HEK293 (cell line): ENCODE measurements at regions not wholly inside any gene's neighbourhood (a gene's known extent, or its start where the extent isn't known, plus 50 kb on each side); places are given as distances from the start of the nearest gene placed in this dataset.
A peak's percentile ranks its signal among the peaks of the same experiment; 100 is the strongest.

Source experiments
- CTCF ChIA-PET: fragments of 350-600 bp; formaldehyde crosslinking; extraction: SDS; loops from one replicate; lab custom pipeline; 2021; ENCODE audit warnings: antibody characterized with exemption; lab: Yijun Ruan, JAX
- POLR2A ChIA-PET: fragments of 300-600 bp; formaldehyde crosslinking; extraction: SDS; loops from one replicate; lab custom pipeline; 2020; ENCODE audit warnings: antibody characterized with exemption, inconsistent platforms; lab: Yijun Ruan, JAX
- H3K27ac ChIP-seq: fragments of 200-500 bp; sonication (Bioruptor generic); 2 replicates; pipeline ENCODE4 v1.5.1; 2014; ENCODE audit warnings: low read depth, low read length, control low read depth, inconsistent platforms; ENCODE audit errors: extremely low read depth
- H3K36me3 ChIP-seq, 2 experiments: fragments of 200-500 bp in 1 of 2; sonication (Bioruptor generic) in 1 of 2; 1 replicate in 1 of 2; 2 replicates in 1 of 2; pipeline ENCODE4 v1.5.1; 2014 to 2017; ENCODE audit warnings: inconsistent platforms in 2 of 2, low read length in 2 of 2; ENCODE audit not compliant: control insufficient read depth in 2 of 2, insufficient read depth in 1 of 2
- H3K4me1 ChIP-seq: fragments of 200-500 bp; sonication (Bioruptor generic); 2 replicates; pipeline ENCODE4 v1.5.1; 2014; ENCODE audit warnings: mild to moderate bottlenecking, low read length, inconsistent platforms; ENCODE audit not compliant: control insufficient read depth, insufficient read depth
- H3K4me3 ChIP-seq: 2 replicates; pipeline ENCODE4 v1.5.1; 2011; ENCODE audit warnings: low read depth, mild to moderate bottlenecking, control low read depth, low read length, moderate library complexity
- H3K9me3 ChIP-seq: fragments of 200-500 bp; sonication (Bioruptor generic); 2 replicates; pipeline ENCODE4 v1.5.1; 2014; ENCODE audit warnings: low read depth, low read length, inconsistent platforms; ENCODE audit not compliant: control insufficient read depth, insufficient read depth
- KLF1 ChIP-seq: fragments of 450-650 bp; formaldehyde crosslinking; IDR thresholded peaks from 2 replicates; pipeline ENCODE4 v1.5.1; 2016; ENCODE audit warnings: missing biosample characterization, missing genetic modification characterization
- KLF7 ChIP-seq: fragments of 450-650 bp; formaldehyde crosslinking; IDR thresholded peaks from 2 replicates; pipeline ENCODE4 v1.5.1; 2016; ENCODE audit warnings: missing biosample characterization, missing genetic modification characterization, borderline replicate concordance
- SALL2 ChIP-seq: fragments of 450-650 bp; formaldehyde crosslinking; IDR thresholded peaks from 2 replicates; pipeline ENCODE4 v1.5.0; 2017; ENCODE audit warnings: missing biosample characterization, mild to moderate bottlenecking, missing genetic modification characterization, borderline replicate concordance
- ZBTB17 ChIP-seq: fragments of 450-650 bp; formaldehyde crosslinking; IDR thresholded peaks from 2 replicates; pipeline ENCODE4 v1.5.1; 2016; ENCODE audit warnings: missing biosample characterization, missing genetic modification characterization
- ZNF157 ChIP-seq: fragments of 450-650 bp; formaldehyde crosslinking; IDR thresholded peaks from 2 replicates; pipeline ENCODE4 v1.5.1; 2016; ENCODE audit warnings: missing biosample characterization, missing genetic modification characterization
- ZNF394 ChIP-seq: fragments of 450-650 bp; formaldehyde crosslinking; IDR thresholded peaks from 2 replicates; pipeline ENCODE4 v1.5.1; 2016; ENCODE audit warnings: missing biosample characterization, missing genetic modification characterization, mild to moderate bottlenecking, moderate library complexity, borderline replicate concordance
- ZNF473 ChIP-seq: fragments of 450-650 bp; formaldehyde crosslinking; IDR thresholded peaks from 2 replicates; pipeline ENCODE4 v1.5.1; 2017; ENCODE audit warnings: missing biosample characterization, missing genetic modification characterization
- ZNF510 ChIP-seq: fragments of 450-650 bp; formaldehyde crosslinking; IDR thresholded peaks from 2 replicates; pipeline ENCODE4 v1.5.1; 2018; ENCODE audit warnings: mild to moderate bottlenecking, missing genetic modification characterization, missing biosample characterization; ENCODE audit not compliant: insufficient replicate concordance
- ZNF548 ChIP-seq: fragments of 450-650 bp; formaldehyde crosslinking; IDR thresholded peaks from 2 replicates; pipeline ENCODE4 v1.5.1; 2016; ENCODE audit warnings: missing biosample characterization, missing genetic modification characterization
- ZNF549 ChIP-seq: fragments of 450-650 bp; IDR thresholded peaks from 2 replicates; pipeline ENCODE4 v1.5.1; 2018; ENCODE audit warnings: missing biosample characterization, missing genetic modification characterization, mild to moderate bottlenecking, inconsistent platforms, moderate library complexity
- ZNF561 ChIP-seq: fragments of 450-650 bp; IDR thresholded peaks from 2 replicates; pipeline ENCODE4 v1.5.1; 2018; ENCODE audit warnings: missing biosample characterization, missing genetic modification characterization, borderline replicate concordance
- ZNF623 ChIP-seq: fragments of 450-650 bp; formaldehyde crosslinking; IDR thresholded peaks from 2 replicates; pipeline ENCODE4 v1.5.1; 2016; ENCODE audit warnings: missing biosample characterization, missing genetic modification characterization
- ZNF624 ChIP-seq: fragments of 450-650 bp; formaldehyde crosslinking; IDR thresholded peaks from 2 replicates; pipeline ENCODE4 v1.5.1; 2017; ENCODE audit warnings: missing biosample characterization, missing genetic modification characterization
- ZNF670 ChIP-seq: fragments of 450-650 bp; formaldehyde crosslinking; IDR thresholded peaks from 2 replicates; pipeline ENCODE4 v1.5.1; 2016; ENCODE audit warnings: missing biosample characterization, missing genetic modification characterization, low read depth
- ZNF701 ChIP-seq: fragments of 450-650 bp; formaldehyde crosslinking; IDR thresholded peaks from 2 replicates; pipeline ENCODE4 v1.5.1; 2016; ENCODE audit warnings: missing biosample characterization, missing genetic modification characterization
- TF ChIP-seq, protein P1 (sequence below): fragments of 450-650 bp; formaldehyde crosslinking; IDR thresholded peaks from 2 replicates; pipeline ENCODE4 v1.5.1; 2016; ENCODE audit warnings: missing biosample characterization, missing genetic modification characterization
- TF ChIP-seq, protein P2 (sequence below): fragments of 450-650 bp; formaldehyde crosslinking; IDR thresholded peaks from 2 replicates; pipeline ENCODE4 v1.5.1; 2016; ENCODE audit warnings: missing biosample characterization, missing genetic modification characterization
- TF ChIP-seq, protein P3 (sequence below): fragments of 450-650 bp; formaldehyde crosslinking; IDR thresholded peaks from 2 replicates; pipeline ENCODE4 v1.5.1; 2017; ENCODE audit warnings: missing biosample characterization, missing genetic modification characterization

DNA sequence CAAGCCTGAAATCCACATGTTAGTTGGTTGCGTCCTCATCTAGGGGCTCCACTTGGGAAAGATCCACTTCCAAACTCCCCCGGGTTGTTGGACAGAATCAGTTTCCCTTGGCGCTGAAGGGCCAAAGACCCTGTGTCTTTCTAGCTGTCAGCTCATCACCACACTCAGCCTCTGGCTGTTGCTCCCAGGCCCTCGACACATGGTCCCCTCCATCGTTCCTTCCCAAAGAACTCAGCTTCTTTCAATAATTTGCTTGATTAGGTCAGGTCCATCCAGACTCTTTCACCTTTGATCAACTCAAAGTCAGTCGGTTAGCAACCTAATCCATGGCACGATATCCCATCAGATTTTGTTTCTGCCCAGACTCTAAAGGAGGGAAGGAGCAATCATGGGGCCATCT is 254.8 kb upstream of the SULF2 start:
- Histone ChIP-seq H3K36me3 (no peaks in the 10 kb centered on the region), H3K9me3 (no peaks in the 10 kb centered on the region), H3K4me1 (no peaks in the 10 kb centered on the region), H3K27ac (no peak overlapping the region), H3K4me3 (no peak overlapping the region)
- CTCF ChIA-PET = no interaction called here
- no peak for TF ChIP-seq ZBTB17 (tag by site-specific recombination)
- TF ChIP-seq, protein P1, sequence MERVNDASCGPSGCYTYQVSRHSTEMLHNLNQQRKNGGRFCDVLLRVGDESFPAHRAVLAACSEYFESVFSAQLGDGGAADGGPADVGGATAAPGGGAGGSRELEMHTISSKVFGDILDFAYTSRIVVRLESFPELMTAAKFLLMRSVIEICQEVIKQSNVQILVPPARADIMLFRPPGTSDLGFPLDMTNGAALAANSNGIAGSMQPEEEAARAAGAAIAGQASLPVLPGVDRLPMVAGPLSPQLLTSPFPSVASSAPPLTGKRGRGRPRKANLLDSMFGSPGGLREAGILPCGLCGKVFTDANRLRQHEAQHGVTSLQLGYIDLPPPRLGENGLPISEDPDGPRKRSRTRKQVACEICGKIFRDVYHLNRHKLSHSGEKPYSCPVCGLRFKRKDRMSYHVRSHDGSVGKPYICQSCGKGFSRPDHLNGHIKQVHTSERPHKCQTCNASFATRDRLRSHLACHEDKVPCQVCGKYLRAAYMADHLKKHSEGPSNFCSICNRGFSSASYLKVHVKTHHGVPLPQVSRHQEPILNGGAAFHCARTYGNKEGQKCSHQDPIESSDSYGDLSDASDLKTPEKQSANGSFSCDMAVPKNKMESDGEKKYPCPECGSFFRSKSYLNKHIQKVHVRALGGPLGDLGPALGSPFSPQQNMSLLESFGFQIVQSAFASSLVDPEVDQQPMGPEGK (tag by site-specific recombination) = no peak
- TF ChIP-seq ZNF549 (tag by site-specific recombination) = no peak
- no peak for TF ChIP-seq ZNF701 (tag by site-specific recombination)
- TF ChIP-seq, protein P2, sequence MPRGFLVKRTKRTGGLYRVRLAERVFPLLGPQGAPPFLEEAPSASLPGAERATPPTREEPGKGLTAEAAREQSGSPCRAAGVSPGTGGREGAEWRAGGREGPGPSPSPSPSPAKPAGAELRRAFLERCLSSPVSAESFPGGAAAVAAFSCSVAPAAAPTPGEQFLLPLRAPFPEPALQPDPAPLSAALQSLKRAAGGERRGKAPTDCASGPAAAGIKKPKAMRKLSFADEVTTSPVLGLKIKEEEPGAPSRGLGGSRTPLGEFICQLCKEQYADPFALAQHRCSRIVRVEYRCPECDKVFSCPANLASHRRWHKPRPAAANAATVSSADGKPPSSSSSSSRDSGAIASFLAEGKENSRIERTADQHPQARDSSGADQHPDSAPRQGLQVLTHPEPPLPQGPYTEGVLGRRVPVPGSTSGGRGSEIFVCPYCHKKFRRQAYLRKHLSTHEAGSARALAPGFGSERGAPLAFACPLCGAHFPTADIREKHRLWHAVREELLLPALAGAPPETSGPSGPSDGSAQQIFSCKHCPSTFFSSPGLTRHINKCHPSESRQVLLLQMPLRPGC = no peak
- POLR2A ChIA-PET = no interaction called here

DNA sequence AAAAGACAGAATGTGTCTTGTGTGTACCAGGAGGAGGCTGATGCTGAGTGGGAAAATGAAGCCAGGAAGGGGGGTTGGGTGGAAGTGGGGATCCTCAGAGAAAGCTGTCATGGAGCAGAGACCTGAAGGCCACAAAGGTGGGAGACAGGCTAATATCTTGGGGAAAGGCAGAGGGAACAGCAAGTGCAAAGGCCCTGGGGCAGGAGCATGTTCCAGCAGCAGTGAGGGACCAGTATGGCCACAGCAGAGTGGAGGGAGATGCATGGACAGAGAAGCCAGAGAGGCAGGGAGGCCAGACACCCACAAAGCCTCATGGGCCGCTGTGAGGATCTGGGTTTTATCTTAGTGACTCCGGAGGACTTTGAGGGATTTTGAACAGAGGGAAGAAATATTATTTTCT is 254.2 kb upstream of the SULF2 start:
- Histone ChIP-seq H3K4me3 (no peak overlapping the region), H3K9me3 (no peaks in the 10 kb centered on the region), H3K36me3 (no peaks in the 10 kb centered on the region), H3K4me1 (no peaks in the 10 kb centered on the region), H3K27ac (no peak overlapping the region)
- ChIA-PET CTCF (no interaction called here), POLR2A (no interaction called here)
- TF ChIP-seq ZNF394 (tag by site-specific recombination) = no peak
- peak; percentile 84 for TF ChIP-seq ZNF623 (tag by site-specific recombination)
- TF ChIP-seq ZNF561 (tag by site-specific recombination) = no peak
- no peak for TF ChIP-seq KLF7 (tag by site-specific recombination)
- TF ChIP-seq ZBTB17 (tag by site-specific recombination) = no peak
- TF ChIP-seq, all 188 proteins: peak for 1

DNA sequence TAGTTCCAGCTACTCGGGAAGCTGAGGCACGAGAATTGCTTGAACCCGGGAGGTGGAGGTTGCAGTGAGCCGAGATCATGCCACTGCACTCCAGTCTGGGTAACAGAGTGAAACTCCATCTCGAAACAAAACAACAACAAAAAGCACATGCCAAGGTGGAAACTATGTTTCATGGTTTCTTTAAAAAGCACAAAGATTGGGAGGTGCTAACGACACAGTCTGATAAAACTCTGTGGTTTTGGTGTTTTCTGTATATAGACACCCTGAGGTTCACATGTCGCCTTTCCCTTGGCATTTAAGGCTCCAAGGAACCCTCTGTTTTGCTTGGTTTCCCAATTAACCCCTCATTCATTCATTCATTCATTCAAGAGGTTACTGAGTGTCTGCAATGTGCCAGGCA is 253.4 kb upstream of the SULF2 start:
- no peak for TF ChIP-seq SALL2 (tag by site-specific recombination)
- no peak for TF ChIP-seq ZNF670
- TF ChIP-seq ZNF157 (tag by site-specific recombination) = no peak
- TF ChIP-seq ZNF548 = no peak
- no peak for TF ChIP-seq ZNF624
- no peak for TF ChIP-seq ZNF510 (tag by site-specific recombination)
- TF ChIP-seq KLF1 (tag by site-specific recombination) = no peak
- TF ChIP-seq ZNF473 (tag by site-specific recombination) = no peak
- TF ChIP-seq, protein P3, sequence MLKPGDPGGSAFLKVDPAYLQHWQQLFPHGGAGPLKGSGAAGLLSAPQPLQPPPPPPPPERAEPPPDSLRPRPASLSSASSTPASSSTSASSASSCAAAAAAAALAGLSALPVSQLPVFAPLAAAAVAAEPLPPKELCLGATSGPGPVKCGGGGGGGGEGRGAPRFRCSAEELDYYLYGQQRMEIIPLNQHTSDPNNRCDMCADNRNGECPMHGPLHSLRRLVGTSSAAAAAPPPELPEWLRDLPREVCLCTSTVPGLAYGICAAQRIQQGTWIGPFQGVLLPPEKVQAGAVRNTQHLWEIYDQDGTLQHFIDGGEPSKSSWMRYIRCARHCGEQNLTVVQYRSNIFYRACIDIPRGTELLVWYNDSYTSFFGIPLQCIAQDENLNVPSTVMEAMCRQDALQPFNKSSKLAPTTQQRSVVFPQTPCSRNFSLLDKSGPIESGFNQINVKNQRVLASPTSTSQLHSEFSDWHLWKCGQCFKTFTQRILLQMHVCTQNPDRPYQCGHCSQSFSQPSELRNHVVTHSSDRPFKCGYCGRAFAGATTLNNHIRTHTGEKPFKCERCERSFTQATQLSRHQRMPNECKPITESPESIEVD (tag by site-specific recombination) = no peak
- no peaks in the 10 kb centered on the region for H3K9me3 ChIP-seq
- H3K4me1 ChIP-seq = no peaks in the 10 kb centered on the region
- no peak overlapping the region for H3K27ac ChIP-seq
- CTCF ChIA-PET = no interaction called here
- H3K4me3 ChIP-seq = no peak overlapping the region
- H3K36me3 ChIP-seq = no peaks in the 10 kb centered on the region
- POLR2A ChIA-PET = no interaction called here
